HG03039 (cell line): ENCODE measurements at regions not wholly inside any gene's neighbourhood (a gene's known extent, or its start where the extent isn't known, plus 50 kb on each side); places are given as distances from the start of the nearest gene placed in this dataset.

Source experiments
- ATAC-seq: cut with Tn5 transposase; IDR thresholded peaks from one replicate; pipeline ENCODE4 v1.9.1; 2021; ENCODE audit warnings: mild to moderate bottlenecking, moderate library complexity; ENCODE audit not compliant: unreplicated experiment

- no peak for ATAC-seq
Observed at GRCh38 chr3:68176600-68176999, 522.2 kb upstream of the SUCLG2 start.

GRCh38 chr3:68173012-68173634, 518.7 kb upstream of the SUCLG2 start:
- ATAC-seq, result no peak

GRCh38 chr3:68172039-68172438, 517.6 kb upstream of the SUCLG2 start:
- ATAC-seq, result no peak

GRCh38 chr3:68163968-68164367, 509.6 kb upstream of the SUCLG2 start:
- ATAC-seq, result no peak

GRCh38 chr3:68163062-68163461, 508.6 kb upstream of the SUCLG2 start:
- no peak for ATAC-seq

GRCh38 chr3:68162644-68163043, 508.2 kb upstream of the SUCLG2 start:
- no peak for ATAC-seq

- ATAC-seq, result no peak
Observed at GRCh38 chr3:68151359-68151758, 496.9 kb upstream of the SUCLG2 start.

GRCh38 chr3:68148447-68148846, 494.0 kb upstream of the SUCLG2 start:
- no peak for ATAC-seq

- ATAC-seq, result no peak
Observed at GRCh38 chr3:68142441-68142840, 488.0 kb upstream of the SUCLG2 start.

- ATAC-seq, result no peak
Observed at GRCh38 chr3:68139897-68140296, 485.5 kb upstream of the SUCLG2 start.

- no peak for ATAC-seq
Observed at GRCh38 chr3:68136411-68136810, 482.0 kb upstream of the SUCLG2 start.

GRCh38 chr3:68135067-68135466, 480.7 kb upstream of the SUCLG2 start:
- ATAC-seq, result no peak

GRCh38 chr3:68129065-68129464, 474.7 kb upstream of the SUCLG2 start:
- no peak for ATAC-seq

- no peak for ATAC-seq
Observed at GRCh38 chr3:68123231-68123630, 468.8 kb upstream of the SUCLG2 start.

GRCh38 chr3:68121287-68121686, 466.9 kb upstream of the SUCLG2 start:
- ATAC-seq, result no peak

GRCh38 chr3:68116580-68116979, 462.2 kb upstream of the SUCLG2 start:
- ATAC-seq, result no peak

- ATAC-seq, result no peak
Observed at GRCh38 chr3:68103811-68104210, 449.4 kb upstream of the SUCLG2 start.

GRCh38 chr3:68090571-68090970, 436.2 kb upstream of the SUCLG2 start:
- ATAC-seq, result no peak

- no peak for ATAC-seq
Observed at GRCh38 chr3:68089572-68090011, 435.2 kb upstream of the SUCLG2 start.

- ATAC-seq, result no peak
Observed at GRCh38 chr3:68088636-68089035, 434.2 kb upstream of the SUCLG2 start.

- ATAC-seq, result no peak
Observed at GRCh38 chr3:68088216-68088615, 433.8 kb upstream of the SUCLG2 start.

- no peak for ATAC-seq
Observed at GRCh38 chr3:68072062-68072461, 417.6 kb upstream of the SUCLG2 start.

- ATAC-seq, result no peak
Observed at GRCh38 chr3:68070186-68070585, 415.8 kb upstream of the SUCLG2 start.
